ENCODE measurements at regions not wholly inside any gene's neighbourhood (a gene's known extent, or its start where the extent isn't known, plus 50 kb on each side); places are given as distances from the start of the nearest gene placed in this dataset.

GRCh38 chr1:199758626-199759255 is 268.8 kb upstream of the NR5A2 start:
- DNase-seq (ENCODE audit: low read depth in 2 of 2, low spot score in 1 of 2): no peak

DNA sequence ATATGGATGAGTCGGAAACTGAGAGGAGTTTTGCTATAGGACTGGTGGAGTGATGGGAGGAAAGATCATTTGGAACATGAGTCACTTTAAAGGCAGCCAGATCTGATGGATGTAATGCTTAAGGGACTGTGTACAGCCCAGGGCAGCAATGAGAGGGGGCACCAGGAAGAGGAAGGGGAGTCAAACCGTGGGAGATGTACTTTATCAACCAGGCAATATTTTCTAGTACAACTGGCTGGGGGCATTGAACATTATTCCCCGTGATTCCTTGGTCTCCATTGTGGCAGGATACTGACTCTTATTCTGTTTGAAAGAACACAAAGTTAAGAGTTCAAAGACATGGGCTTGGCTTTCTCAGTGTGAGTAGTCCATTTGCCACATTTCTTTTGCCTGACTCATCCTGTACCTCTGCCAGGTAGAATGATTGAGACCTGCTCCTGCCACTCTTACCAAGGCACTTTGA is 268.2 kb upstream of the NR5A2 start:
- no peak for DNase-seq (ENCODE audit: low read depth in 2 of 2, low spot score in 1 of 2)

- DNase-seq (ENCODE audit: low read depth in 2 of 2, low spot score in 1 of 2): no peak
Observed at GRCh38 chr1:199762572-199762971, 264.9 kb upstream of the NR5A2 start.

DNA sequence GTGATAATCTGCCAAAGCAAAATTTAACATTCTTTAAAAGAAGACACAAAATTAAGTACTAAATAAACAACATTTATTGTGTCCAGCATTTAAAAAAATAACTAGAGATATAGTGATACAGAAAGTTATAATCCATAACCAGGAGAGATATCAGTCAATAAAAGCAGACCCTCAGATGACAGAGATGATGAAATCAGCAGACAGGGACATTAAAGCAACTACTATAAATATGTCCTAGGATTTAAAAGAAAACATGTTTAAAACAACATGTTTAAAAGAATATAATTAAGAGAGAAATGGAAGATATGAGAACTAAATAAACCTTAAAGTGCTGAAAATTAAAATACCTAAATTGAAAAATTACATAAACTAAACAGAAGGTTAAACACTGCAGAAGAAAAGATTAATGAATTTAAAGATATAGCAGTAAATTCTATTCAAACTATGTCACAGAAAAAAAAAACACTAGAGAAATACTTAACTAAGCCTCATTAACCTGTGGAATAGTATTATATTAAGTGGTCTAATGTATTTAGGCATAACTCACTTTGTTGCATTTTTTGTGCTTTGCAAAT is 261.2 kb upstream of the NR5A2 start:
- no peak for DNase-seq (ENCODE audit: low read depth in 2 of 2, low spot score in 1 of 2)

- DNase-seq (ENCODE audit: low read depth in 2 of 2, low spot score in 1 of 2): no peak
Observed at GRCh38 chr1:199767700-199768099, 259.8 kb upstream of the NR5A2 start.

- no peak for DNase-seq (ENCODE audit: low read depth in 2 of 2, low spot score in 1 of 2)
Observed at GRCh38 chr1:199774433-199775089, 252.9 kb upstream of the NR5A2 start.

DNA sequence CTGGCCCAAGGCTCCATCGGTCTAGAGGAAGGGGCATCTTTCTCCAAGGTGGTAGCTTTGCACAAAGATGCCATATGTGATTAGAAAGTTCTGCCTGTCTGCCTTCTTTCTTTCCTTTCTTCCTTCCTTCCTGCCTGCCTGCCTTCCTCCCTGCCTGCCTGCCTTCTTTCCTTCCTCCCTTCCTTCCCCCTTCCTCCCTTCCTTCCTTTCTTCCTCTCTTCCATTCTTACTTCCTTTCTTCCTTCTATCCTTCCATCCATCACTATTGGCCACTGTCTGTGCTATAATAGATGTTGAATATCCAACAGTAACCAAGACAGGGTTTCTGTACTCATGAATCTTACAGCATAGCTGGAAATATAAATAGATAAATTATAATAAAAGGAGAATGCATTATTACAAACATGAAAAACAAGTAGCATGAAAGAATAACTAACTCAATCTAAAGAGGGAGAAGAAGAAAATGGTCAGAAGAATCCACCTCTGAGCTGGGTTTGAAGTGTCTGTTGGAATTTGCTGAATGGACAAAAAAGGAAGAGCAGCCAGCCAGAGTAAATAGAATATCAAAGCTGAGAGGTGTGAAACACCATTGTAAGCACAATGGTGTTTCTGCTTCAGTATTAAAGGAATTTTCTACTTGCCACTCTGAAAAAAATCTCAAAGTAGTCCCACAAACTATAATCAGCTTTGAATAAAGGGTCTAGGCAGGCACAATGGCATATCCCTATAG is 250.6 kb upstream of the NR5A2 start:
- DNase-seq (ENCODE audit: low read depth in 2 of 2, low spot score in 1 of 2): no peak

- DNase-seq (ENCODE audit: low read depth in 2 of 2, low spot score in 1 of 2): no peak
Observed at GRCh38 chr1:199778324-199778955, 249.1 kb upstream of the NR5A2 start.

GRCh38 chr1:199780091-199780490 is 247.4 kb upstream of the NR5A2 start:
- DNase-seq (ENCODE audit: low read depth in 2 of 2, low spot score in 1 of 2): no peak

- DNase-seq (ENCODE audit: low read depth in 2 of 2, low spot score in 1 of 2): no peak
Observed at GRCh38 chr1:199780948-199781670, 246.4 kb upstream of the NR5A2 start.

DNA sequence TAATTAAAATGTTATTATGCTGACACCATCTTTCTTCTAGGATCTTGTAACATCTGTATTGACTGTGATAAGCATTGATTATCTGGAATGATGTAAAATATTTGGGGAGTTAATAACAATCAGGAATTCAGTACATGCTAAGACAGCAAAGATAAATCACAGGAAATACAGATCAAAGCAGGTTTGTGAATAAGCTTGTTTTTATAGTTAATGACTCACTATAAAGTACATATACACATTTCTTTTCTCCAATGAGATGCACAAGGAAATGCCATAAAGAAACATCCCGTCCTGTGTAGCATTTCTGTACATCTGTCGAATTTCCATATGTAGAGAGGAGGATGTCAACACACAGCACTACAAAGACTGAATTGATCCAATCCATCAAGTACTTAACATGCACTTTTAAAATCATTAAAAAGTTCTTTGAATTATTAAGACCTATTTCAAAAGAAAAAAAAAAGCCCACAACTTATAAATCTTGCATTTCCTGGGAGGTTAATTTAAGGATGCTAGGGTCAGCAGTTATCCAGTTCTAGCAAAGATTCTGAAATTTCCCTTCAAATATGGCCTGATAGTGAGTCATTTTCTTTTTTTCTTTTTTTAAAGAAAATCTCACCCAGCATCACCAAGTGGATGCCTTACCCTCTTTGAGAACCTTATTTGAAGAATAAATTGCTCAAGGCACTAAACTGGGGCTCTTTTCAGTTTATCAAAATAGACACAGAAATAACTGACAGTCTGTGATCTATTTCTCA is 243.2 kb upstream of the NR5A2 start:
- DNase-seq (ENCODE audit: low read depth in 2 of 2, low spot score in 1 of 2): no peak

GRCh38 chr1:199786695-199787094 is 240.8 kb upstream of the NR5A2 start:
- DNase-seq (ENCODE audit: low read depth in 2 of 2, low spot score in 1 of 2): no peak

DNA sequence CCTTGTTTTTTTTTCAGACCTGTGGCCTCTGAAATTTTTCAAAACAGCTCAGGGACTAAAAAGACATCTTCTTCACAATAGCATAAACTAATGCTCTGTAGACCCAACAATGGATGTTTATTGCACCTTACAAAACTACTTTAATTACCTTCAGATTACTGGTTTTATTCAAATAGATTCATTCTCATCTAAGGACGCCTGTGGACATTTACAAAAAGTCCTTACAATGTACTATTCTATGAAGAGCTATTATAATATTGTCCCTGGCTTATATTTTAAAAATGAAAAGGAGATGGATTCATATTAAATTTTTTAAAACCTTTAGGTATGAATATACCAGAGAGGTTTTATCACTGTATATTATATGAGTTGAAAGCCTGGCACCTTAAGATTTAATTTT is 238.4 kb upstream of the NR5A2 start:
- no peak for DNase-seq (ENCODE audit: low read depth in 2 of 2, low spot score in 1 of 2)

DNA sequence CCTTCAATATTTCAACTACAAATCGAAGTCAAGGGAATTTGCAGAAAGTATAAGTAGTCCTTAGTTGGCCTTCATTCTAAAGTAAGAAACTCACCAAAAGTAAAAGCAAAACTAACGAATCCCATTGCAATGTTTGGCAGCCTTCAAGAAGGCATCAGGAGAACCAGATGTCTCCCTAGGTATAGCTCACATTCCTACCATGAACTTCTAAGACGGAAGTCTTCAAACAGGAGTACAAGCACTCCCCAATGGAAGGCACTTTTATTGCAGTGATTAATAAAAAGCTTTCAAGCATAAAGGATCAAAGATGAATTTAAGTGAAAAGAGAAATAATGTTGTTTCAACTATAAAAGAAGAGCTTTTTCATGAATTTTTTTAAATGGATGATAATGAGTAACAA is 236.0 kb upstream of the NR5A2 start:
- no peak for DNase-seq (ENCODE audit: low read depth in 2 of 2, low spot score in 1 of 2)

DNA sequence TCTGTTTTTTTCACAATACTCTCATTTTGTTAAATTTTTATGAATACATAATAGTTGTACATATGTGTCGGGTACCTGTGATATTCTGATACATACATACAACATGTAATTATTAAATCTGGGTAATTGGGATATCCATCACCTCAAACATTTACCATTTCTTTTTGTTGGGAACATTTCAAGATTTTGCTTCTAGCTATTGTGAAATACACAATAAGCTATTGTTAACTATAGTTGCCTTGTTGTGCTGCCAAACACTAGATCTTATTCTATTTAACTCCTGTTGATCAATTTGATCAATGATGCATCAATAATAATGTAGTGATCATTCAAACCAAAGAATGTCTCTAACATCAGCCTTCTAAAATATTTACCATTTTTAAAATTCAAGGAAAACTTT is 234.6 kb upstream of the NR5A2 start:
- DNase-seq (ENCODE audit: low read depth in 2 of 2, low spot score in 1 of 2): no peak

DNA sequence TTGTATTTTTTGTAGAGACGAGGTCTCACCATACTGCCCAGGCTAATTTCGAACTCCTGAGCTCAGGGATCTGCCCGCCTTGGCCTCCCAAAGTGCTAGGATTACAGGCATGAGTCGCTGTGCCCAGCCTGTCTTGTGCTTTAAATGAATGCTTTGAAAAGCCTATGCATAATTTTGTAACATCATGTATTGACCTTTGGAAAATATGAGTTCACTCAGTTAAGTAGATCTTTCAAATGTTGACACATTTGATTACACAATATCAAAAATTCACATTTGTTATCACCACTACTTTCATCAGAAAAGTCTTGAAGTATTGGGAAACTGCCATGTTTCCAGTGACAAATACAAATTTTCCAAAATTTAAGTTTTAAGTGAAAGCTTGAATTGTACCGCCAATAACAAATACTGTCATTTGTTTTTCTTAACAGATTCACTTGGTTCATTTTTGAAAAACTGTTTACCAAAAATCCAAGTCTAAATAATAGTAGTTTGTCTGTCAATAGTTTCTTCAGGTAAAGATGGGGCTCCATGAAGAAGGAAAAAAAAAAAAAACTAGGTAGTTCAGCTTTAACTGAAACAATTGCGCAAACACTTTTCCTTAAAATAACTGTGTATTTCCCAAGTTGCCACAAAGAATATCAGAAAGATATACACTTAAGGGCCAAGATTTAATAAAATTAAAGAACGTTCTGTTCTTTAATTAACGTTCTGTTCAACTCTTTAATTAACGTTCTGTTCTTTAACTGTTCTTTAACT is 233.2 kb upstream of the NR5A2 start:
- DNase-seq (ENCODE audit: low read depth in 2 of 2, low spot score in 1 of 2): no peak

DNA sequence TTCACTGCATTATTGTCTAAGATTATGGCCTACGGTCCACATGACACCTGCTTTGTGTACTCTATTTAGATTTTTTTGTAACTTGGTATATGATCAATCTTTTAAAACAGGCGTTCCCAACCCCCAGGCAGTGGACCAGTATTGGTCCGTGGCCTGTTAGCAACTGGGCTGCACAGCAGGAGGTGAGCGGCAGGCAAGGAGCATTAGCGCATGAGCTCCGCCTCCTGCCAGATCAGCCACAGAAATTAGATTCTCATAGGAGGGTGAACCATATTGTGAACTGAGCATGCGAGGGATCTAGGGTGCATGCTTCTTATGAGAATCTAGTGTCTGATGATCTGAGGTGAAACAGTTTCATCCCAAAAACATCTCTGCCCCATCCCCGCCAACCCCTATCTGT is 228.4 kb upstream of the NR5A2 start:
- no peak for DNase-seq (ENCODE audit: low read depth in 2 of 2, low spot score in 1 of 2)

DNA sequence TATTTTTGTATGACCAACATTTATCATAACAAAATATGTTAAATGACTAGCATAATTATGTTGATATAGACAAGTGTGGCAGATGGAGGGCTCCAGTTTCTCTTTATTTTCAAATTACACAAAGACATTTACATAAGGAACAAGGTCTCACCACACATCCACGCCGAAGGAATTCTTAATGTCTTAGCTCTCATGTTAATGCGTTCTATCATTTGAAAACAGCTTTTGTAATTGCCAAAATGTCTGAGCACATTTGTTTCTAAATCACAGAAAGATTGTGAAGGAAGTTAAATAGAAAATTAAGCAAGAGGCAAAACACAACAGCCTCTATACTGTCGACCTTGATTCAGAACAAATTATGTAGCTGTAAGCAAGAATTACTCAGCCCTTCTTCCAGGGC is 223.0 kb upstream of the NR5A2 start:
- no peak for DNase-seq (ENCODE audit: low read depth in 2 of 2, low spot score in 1 of 2)

- DNase-seq (ENCODE audit: low read depth in 2 of 2, low spot score in 1 of 2): no peak
Observed at GRCh38 chr1:199808110-199808870, 219.2 kb upstream of the NR5A2 start.

Data from stimulated activated CD8-positive, alpha-beta memory T cell treated with anti-CD3 and anti-CD28 coated beads, Interleukin-4, amount 100 ng/mL, for 1 hour (primary cell).